Gastroesophageal sphincter (tissue), 3 donors: ENCODE measurements at regions not wholly inside any gene's neighbourhood (a gene's known extent, or its start where the extent isn't known, plus 50 kb on each side); places are given as distances from the start of the nearest gene placed in this dataset.

ENCODE experiments used
- EP300 ChIP-seq: sonication (generic); formaldehyde crosslinking; IDR thresholded peaks from one replicate; pipeline ENCODE4 v1.6.1; 2017; ENCODE audit warnings: antibody characterized with exemption, mild to moderate bottlenecking
- POLR2A ChIP-seq, 2 donors: fragments of 450-650 bp; IDR thresholded peaks; one replicate each; pipeline ENCODE4 v1.6.1; 2017; ENCODE audit warnings: antibody characterized with exemption in 2 of 2, mild to moderate bottlenecking in 2 of 2, moderate library complexity in 1 of 2
- TF ChIP-seq, protein P1 (sequence below), 4 experiments: fragments of 200-600 bp in 2 of 4; fragments of 450-650 bp in 2 of 4; sonication (generic) in 1 of 4; IDR thresholded peaks; one replicate each; pipeline ENCODE4 v1.5.1; 2017 to 2019; ENCODE audit warnings: antibody characterized with exemption in 4 of 4, mild to moderate bottlenecking in 2 of 4, moderate library complexity in 2 of 4

GRCh38 chr13:60318186-60318585 is 78.8 kb upstream of the TDRD3 start:
- TF ChIP-seq EP300 (no peak), POLR2A (IDR thresholded peaks at IDR 0.05) (no peak)
- TF ChIP-seq, protein P1, sequence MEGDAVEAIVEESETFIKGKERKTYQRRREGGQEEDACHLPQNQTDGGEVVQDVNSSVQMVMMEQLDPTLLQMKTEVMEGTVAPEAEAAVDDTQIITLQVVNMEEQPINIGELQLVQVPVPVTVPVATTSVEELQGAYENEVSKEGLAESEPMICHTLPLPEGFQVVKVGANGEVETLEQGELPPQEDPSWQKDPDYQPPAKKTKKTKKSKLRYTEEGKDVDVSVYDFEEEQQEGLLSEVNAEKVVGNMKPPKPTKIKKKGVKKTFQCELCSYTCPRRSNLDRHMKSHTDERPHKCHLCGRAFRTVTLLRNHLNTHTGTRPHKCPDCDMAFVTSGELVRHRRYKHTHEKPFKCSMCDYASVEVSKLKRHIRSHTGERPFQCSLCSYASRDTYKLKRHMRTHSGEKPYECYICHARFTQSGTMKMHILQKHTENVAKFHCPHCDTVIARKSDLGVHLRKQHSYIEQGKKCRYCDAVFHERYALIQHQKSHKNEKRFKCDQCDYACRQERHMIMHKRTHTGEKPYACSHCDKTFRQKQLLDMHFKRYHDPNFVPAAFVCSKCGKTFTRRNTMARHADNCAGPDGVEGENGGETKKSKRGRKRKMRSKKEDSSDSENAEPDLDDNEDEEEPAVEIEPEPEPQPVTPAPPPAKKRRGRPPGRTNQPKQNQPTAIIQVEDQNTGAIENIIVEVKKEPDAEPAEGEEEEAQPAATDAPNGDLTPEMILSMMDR (IDR thresholded peaks at IDR 0.05) = no peak
